EL (cell line): ENCODE measurements at regions not wholly inside any gene's neighbourhood (a gene's known extent, or its start where the extent isn't known, plus 50 kb on each side); places are given as distances from the start of the nearest gene placed in this dataset.
"Not testable (repeated sequence)": the region's sequence is repeated elsewhere in the genome, so short reads cannot be mapped to it uniquely, and the experiment has no call there.

Source experiments
- DNase-seq: peaks from one replicate; pipeline ENCODE4 v3.0.0-alpha.2; 2016

DNA sequence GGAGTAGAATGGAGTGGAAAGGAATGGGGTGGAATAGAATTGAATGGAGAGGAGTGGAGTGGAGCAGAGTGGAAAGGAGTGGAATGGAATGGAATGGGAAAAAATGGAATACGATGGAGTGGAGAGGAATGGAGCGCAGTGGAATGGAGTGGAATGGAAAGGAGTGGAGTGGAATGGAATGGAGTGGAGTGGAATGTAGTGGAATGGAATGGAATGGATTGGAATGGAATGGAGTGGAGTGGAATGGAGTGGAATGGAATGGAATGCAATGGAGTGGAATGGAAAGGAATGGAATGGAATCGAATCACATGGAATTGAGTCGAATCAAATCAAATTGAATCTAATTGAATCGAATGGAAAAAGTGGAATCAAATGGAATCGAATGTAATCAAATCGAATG, 1016.1 kb downstream of the CDY1 start:
- no peak for DNase-seq

DNA sequence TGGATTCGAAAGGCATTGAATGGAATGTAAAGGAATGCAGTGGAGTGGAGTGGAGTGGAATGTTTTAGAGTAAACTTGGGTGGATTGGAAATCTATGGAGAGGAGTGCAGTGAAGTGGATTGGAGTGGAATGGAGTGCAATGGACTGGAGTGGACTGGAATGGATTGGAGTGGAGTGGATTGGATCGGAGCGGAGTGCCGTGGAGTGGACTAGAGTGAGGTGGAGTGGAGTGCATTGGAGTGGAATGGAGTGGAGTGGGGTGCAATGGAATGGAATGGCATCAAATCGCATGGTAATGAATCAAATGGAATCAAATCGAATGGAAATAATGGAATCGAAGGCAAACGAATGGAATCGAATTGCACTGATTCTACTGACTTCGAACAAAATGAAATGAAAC, 1023.9 kb downstream of the CDY1 start:
- not testable (repeated sequence) for DNase-seq

DNA sequence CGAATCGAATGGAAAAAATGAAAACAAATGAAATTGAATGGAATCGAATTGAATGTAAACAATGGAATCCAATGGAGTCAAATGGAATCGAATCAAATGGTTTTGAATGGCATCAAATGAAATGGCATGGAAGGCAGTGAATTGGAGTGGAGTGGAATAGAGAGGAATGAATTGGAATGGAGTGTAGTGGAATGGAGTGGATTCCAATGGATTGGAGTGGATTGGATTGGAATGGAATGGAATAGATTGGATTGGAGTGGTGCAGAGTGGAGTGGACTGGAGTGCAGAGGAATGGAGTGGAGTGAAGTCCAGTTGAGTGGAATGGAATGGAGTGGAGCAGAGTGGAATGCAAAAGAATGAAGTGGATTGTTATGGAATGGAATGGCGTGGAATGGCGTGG, 1026.3 kb downstream of the CDY1 start:
- DNase-seq: not testable (repeated sequence)

DNA sequence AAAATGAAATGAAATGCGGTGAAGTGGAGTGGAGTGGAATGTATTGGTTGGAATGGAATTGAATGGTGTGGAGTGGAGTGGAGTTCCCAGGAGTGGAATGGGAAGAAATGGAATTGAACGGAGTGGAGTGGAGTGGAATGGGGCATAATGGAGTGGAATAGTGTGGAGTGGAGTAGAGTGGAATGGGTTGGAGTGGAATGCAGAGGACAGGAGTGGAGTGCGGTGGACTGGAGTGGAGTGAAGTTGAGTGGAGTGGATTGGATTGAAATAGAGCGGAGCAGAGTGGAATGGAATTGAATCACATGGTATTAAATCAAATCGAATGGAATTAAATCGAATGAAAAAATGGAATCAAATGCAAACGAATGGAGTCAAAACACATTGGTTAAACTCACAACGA, 1042.3 kb downstream of the CDY1 start:
- not testable (repeated sequence) for DNase-seq

DNA sequence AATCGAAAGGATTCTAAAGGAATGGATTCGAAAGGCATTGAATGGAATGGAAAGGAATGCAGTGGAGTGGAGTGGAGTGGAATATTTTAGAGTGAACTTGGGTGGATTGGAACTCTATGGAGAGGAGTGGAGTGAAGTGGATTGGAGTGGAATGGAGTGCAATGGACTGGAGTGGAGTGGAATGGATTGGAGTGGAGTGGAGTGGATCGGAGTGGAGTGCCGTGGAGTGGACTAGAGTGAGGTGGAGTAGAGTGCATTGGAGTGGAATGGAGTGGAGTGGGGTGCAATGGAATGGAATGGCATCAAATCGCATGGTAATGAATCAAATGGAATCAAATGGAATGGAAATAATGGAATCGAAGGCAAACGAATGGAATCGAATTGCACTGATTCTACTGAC, 1044.8 kb downstream of the CDY1 start:
- not testable (repeated sequence) for DNase-seq

DNA sequence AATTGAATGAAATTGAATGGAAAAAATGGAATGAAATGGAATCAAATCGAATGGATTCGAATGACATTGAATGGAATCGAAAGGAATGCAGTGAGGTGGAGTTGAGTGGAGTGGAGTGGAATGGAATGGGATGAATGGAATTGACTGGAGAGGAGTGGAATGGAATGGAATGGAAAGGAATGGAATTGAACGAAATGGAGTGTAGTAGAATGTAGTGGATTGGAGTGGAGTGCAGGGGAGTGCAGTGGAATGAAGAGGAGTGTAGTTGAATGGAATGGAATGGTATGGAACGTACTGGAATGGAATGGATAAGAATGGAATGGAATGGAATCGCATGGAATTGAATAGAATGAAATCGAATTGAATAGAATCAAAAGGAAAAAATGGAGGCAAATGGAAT, 1047.3 kb downstream of the CDY1 start:
- DNase-seq: not testable (repeated sequence)

DNA sequence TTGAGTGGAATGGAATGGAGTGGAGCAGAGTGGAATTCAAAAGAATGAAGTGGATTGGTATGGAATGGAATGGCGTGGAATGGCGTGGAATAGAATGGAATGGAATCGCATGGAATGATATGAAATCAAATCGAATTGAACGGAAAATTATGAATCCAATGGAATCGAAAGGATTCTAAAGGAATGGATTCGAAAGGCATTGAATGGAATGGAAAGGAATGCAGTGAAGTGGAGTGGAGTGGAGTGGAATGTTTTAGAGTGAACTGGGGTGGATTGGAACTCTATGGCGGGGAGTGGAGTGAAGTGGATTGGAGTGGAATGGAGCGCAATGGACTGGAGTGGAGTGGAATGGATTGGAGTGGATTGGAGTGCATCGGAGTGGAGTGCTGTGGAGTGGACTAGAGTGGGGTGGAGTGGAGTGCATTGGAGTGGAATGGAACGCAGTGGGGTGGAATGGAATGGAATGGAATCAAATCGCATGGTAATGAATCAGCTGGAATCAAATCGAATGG, 1048.5 kb downstream of the CDY1 start:
- DNase-seq: peak; percentile 18

DNA sequence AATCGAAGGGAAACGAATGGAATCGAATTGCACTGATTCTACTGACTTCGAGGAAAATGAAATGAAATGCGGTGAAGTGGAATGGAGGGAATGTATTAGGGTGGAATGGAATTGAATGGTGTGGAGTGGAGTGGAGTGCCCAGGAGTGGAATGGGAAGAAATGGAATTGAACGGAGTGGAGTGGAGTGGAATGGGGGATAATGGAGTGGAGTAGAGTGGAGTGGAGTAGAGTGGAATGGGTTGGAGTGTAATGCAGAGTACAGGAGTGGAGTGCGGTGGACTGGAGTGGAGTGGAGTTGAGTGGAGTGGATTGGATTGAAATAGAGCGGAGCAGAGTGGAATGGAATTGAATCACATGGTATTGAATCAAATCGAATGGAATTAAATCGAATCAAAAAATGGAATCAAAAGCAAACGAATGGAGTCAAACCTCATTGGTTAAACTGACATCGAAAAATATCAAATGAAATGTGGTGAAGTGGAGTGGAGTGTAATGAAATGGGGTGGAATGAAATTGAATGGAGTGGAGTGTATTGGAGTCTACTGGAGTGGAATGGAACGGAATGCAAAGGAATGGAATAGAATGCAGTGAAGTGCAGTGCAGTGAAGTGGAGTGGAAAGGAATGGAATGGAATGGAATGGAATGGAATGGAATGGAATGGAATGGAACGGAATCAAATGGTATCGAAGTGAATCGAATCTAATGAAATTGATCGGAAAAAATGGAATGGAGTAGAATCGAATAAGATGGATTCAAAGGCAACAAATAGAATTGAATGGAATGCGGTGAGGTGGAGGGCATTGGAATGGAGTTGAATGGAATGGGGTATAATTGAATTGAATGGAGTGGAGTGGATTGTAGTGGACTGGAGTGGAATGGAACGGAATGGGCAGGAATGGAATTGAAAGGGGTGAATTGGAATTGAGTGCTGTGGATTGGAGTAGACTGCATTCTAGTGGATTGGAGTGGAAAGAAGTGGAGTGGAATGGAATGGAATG, 1049.3 kb downstream of the CDY1 start:
- peak; percentile 34 for DNase-seq
